Bronchial epithelial cell (primary cell): ENCODE measurements at regions not wholly inside any gene's neighbourhood (a gene's known extent, or its start where the extent isn't known, plus 50 kb on each side); places are given as distances from the start of the nearest gene placed in this dataset.

Experiments used
- DNase-seq: peaks from one replicate; pipeline ENCODE4 v3.0.0-alpha.2; 2010; ENCODE audit warnings: low read depth
- FAIRE-seq: peaks from 2 replicates; lab custom pipeline; 2011; peaks lifted over from hg19 to GRCh38; lab: Jason Lieb, UNC
- H3K27me3 ChIP-seq: 2 replicates; pipeline ENCODE4 v1.5.1; 2011; ENCODE audit warnings: low read length; ENCODE audit not compliant: control insufficient read depth, insufficient read depth
- H3K36me3 ChIP-seq: 2 replicates; pipeline ENCODE4 v1.5.1; 2011; ENCODE audit warnings: low read length; ENCODE audit not compliant: control insufficient read depth, insufficient read depth
- H3K4me3 ChIP-seq: 2 replicates; pipeline ENCODE4 v1.5.1; 2011; ENCODE audit warnings: mild to moderate bottlenecking, low read depth, low read length, control low read depth
- CTCF ChIP-seq: IDR thresholded peaks from 2 replicates; pipeline ENCODE4 v1.5.1; 2011; ENCODE audit warnings: mild to moderate bottlenecking, moderate library complexity, low read length, control low read depth, inconsistent platforms; ENCODE audit not compliant: insufficient read depth, severe bottlenecking

- no peaks in the 10 kb centered on the region for H3K27me3 ChIP-seq
- TF ChIP-seq CTCF = no peak
- no peaks in the 10 kb centered on the region for H3K36me3 ChIP-seq
- FAIRE-seq = no peak
- DNase-seq = no peak
- H3K4me3 ChIP-seq = no peak overlapping the region
Measured at GRCh38 chr10:47175181-47176123, 124.5 kb upstream of the GDF10 start.

- no peaks in the 10 kb centered on the region for H3K27me3 ChIP-seq
- no peak for TF ChIP-seq CTCF
- no peak overlapping the region for H3K4me3 ChIP-seq
- DNase-seq (no peak), FAIRE-seq (no peak)
- no peaks in the 10 kb centered on the region for H3K36me3 ChIP-seq
Measured at GRCh38 chr10:47176206-47176902, 123.6 kb upstream of the GDF10 start.

- TF ChIP-seq CTCF = no peak
- Histone ChIP-seq H3K36me3 (no peaks in the 10 kb centered on the region), H3K27me3 (no peaks in the 10 kb centered on the region), H3K4me3 (no peak overlapping the region)
- no peak for DNase-seq
- no peak for FAIRE-seq
Measured at GRCh38 chr10:47176903-47177868, 122.8 kb upstream of the GDF10 start.

GRCh38 chr10:47178537-47179290 is 121.3 kb upstream of the GDF10 start:
- DNase-seq (no peak), FAIRE-seq (no peak)
- no peak overlapping the region for H3K4me3 ChIP-seq
- H3K27me3 ChIP-seq = no peaks in the 10 kb centered on the region
- TF ChIP-seq CTCF = no peak
- no peaks in the 10 kb centered on the region for H3K36me3 ChIP-seq

- no peak for FAIRE-seq
- Histone ChIP-seq H3K27me3 (no peaks in the 10 kb centered on the region), H3K36me3 (no peaks in the 10 kb centered on the region), H3K4me3 (no peak overlapping the region)
- no peak for DNase-seq
- no peak for TF ChIP-seq CTCF
Measured at GRCh38 chr10:47179291-47179647, 120.7 kb upstream of the GDF10 start.
